CD4-positive, alpha-beta T cell treated with Interleukin-15 for 1 hour (primary cell): ENCODE measurements at regions not wholly inside any gene's neighbourhood (a gene's known extent, or its start where the extent isn't known, plus 50 kb on each side); places are given as distances from the start of the nearest gene placed in this dataset.
"Not testable (repeated sequence)": the region's sequence is repeated elsewhere in the genome, so short reads cannot be mapped to it uniquely, and the experiment has no call there.

ENCODE experiments used
- DNase-seq: peaks from one replicate; pipeline ENCODE4 v3.0.0-alpha.2; 2020

- DNase-seq, result no peak
These were observed 682.5 kb downstream of the QKI start for GRCh38 chr6:164097056-164097455.

GRCh38 chr6:164095056-164095455, 680.5 kb downstream of the QKI start:
- no peak for DNase-seq

GRCh38 chr6:164087870-164088269, 673.4 kb downstream of the QKI start:
- no peak for DNase-seq

GRCh38 chr6:164087211-164087610, 672.7 kb downstream of the QKI start:
- no peak for DNase-seq

GRCh38 chr6:164086076-164086887, 671.8 kb downstream of the QKI start:
- DNase-seq, result no peak

GRCh38 chr6:164085091-164086075, 670.9 kb downstream of the QKI start:
- no peak for DNase-seq

GRCh38 chr6:164079275-164079600, 664.7 kb downstream of the QKI start:
- no peak for DNase-seq

- DNase-seq, result no peak
These were observed 664.2 kb downstream of the QKI start for GRCh38 chr6:164078532-164079274.

- DNase-seq, result not testable (repeated sequence)
These were observed 662.5 kb downstream of the QKI start for GRCh38 chr6:164076818-164077532.

GRCh38 chr6:164075981-164076615, 661.6 kb downstream of the QKI start:
- DNase-seq, result no peak

GRCh38 chr6:164072240-164072666, 657.7 kb downstream of the QKI start:
- no peak for DNase-seq

GRCh38 chr6:164069350-164069990, 655.0 kb downstream of the QKI start:
- no peak for DNase-seq

- no peak for DNase-seq
These were observed 654.0 kb downstream of the QKI start for GRCh38 chr6:164068527-164068926.

- no peak for DNase-seq
These were observed 652.2 kb downstream of the QKI start for GRCh38 chr6:164066766-164067165.

GRCh38 chr6:164066335-164066734, 651.8 kb downstream of the QKI start:
- DNase-seq, result no peak

GRCh38 chr6:164063346-164063745, 648.8 kb downstream of the QKI start:
- DNase-seq, result no peak

- DNase-seq, result no peak
These were observed 648.4 kb downstream of the QKI start for GRCh38 chr6:164062872-164063271.

- DNase-seq, result no peak
These were observed 643.4 kb downstream of the QKI start for GRCh38 chr6:164057876-164058275.

- DNase-seq, result no peak
These were observed 636.9 kb downstream of the QKI start for GRCh38 chr6:164051427-164051826.

GRCh38 chr6:164049517-164049988, 635.0 kb downstream of the QKI start:
- no peak for DNase-seq

- no peak for DNase-seq
These were observed 634.5 kb downstream of the QKI start for GRCh38 chr6:164048840-164049516.
